ENCODE measurements at regions not wholly inside any gene's neighbourhood (a gene's known extent, or its start where the extent isn't known, plus 50 kb on each side); places are given as distances from the start of the nearest gene placed in this dataset.

DNA sequence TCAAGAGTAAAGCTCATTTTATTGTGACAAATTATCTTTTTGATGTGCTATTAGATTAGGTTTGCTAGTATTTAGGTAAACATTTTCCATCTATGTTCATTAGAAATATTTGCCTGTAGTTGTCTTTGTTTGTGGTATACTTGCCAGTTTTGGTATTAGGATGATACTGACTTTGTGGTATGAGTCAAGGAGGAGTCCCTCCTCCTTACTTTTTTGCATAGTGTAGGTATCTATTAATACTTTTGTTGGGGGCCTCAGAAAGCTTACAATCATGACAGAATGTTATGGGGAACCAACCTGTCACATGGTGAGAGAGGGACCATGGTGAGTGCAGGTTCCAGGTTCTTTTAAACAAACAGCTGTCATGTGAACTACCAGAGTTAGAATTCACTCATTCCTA is 102.1 kb downstream of the ZWINT start:
- TF ChIP-seq, protein P1, sequence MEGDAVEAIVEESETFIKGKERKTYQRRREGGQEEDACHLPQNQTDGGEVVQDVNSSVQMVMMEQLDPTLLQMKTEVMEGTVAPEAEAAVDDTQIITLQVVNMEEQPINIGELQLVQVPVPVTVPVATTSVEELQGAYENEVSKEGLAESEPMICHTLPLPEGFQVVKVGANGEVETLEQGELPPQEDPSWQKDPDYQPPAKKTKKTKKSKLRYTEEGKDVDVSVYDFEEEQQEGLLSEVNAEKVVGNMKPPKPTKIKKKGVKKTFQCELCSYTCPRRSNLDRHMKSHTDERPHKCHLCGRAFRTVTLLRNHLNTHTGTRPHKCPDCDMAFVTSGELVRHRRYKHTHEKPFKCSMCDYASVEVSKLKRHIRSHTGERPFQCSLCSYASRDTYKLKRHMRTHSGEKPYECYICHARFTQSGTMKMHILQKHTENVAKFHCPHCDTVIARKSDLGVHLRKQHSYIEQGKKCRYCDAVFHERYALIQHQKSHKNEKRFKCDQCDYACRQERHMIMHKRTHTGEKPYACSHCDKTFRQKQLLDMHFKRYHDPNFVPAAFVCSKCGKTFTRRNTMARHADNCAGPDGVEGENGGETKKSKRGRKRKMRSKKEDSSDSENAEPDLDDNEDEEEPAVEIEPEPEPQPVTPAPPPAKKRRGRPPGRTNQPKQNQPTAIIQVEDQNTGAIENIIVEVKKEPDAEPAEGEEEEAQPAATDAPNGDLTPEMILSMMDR (optimal IDR thresholded peaks at IDR 0.05 in 1 of 3, IDR thresholded peaks at IDR 0.05 in 1 of 3, conservative IDR thresholded peaks at IDR 0.05 in 1 of 3; ENCODE audit: extremely low read depth in 1 of 3, insufficient read depth in 2 of 3, low read length in 3 of 3): no peak
- no peak for TF ChIP-seq EZH2 (IDR thresholded peaks at IDR 0.05; ENCODE audit: low read length)
